Fibroblast of the aortic adventitia (primary cell): ENCODE measurements at regions not wholly inside any gene's neighbourhood (a gene's known extent, or its start where the extent isn't known, plus 50 kb on each side); places are given as distances from the start of the nearest gene placed in this dataset.

ENCODE experiments used
- DNase-seq: peaks from one replicate; pipeline ENCODE4 v3.0.0-alpha.2; 2010; ENCODE audit warnings: low read depth
- H3K4me3 ChIP-seq: 2 replicates; pipeline ENCODE4 v1.5.1; 2011; ENCODE audit warnings: low read depth, mild to moderate bottlenecking, control low read depth, low read length, moderate library complexity
- CTCF ChIP-seq: IDR thresholded peaks from 2 replicates; pipeline ENCODE4 v1.5.1; 2011; ENCODE audit warnings: mild to moderate bottlenecking, low read length, control low read depth, inconsistent platforms; ENCODE audit not compliant: insufficient read depth

DNA sequence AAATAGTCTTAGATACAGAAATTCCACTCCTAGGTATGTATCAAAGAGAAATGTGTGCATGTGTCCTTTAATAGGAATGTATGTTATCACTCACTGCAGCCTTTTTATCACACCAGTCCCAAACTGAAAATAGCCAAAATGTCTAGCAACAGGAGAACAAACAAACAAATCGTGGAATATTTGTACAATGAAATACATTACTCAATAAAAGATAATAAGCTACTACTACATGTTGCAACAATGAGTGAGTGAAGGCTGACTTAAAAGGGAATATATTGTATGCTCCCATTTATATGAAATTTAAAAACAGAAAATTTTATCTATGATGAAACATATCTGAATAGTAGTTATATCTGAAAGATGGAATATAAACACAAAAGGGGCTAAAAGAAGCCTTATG lies 212.1 kb upstream of the PLD5 start:
- no peak overlapping the region for H3K4me3 ChIP-seq
- no peak for DNase-seq
- no peak for TF ChIP-seq CTCF

DNA sequence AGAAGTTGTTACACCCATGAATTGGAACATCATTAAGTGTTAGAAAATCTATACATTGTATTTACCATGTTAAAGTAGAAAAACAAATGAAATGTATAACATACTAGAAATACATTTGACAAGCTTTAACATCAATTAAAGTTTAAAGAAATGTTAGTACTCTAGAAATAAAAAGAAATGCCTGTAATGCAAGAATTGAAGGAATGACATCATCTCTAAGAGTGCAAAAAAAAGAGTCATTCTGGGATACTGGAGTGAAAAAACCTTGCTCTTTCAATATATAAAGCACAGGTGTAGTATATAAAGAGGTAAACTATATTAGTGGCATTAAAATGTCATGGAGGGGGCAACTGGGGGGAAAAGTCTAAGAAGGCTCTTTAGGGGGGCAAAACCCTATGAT lies 210.8 kb upstream of the PLD5 start:
- no peak for TF ChIP-seq CTCF
- no peak overlapping the region for H3K4me3 ChIP-seq
- no peak for DNase-seq

- DNase-seq = no peak
- TF ChIP-seq CTCF = no peak
- no peak overlapping the region for H3K4me3 ChIP-seq
Observed at GRCh38 chr1:242731446-242731845, 206.9 kb upstream of the PLD5 start.

DNA sequence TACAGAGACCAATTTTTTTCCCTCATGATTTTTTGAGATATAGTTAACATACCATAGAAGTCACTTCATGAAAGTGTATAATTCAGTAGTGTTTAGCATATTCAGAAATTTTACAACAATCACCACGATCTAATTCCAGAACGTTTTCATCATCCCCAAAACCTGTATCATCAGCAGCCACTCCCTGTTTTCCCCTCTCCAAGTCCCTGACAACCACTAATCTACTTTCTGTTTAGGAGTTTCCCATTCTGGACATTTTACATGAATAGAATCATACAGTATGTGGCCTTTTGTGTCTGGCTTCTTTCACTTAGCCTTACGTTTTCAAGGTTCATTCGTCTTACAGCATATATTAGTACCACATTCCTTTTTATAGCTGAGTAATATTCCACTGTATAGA lies 204.2 kb upstream of the PLD5 start:
- no peak for DNase-seq
- H3K4me3 ChIP-seq = no peak overlapping the region
- no peak for TF ChIP-seq CTCF

DNA sequence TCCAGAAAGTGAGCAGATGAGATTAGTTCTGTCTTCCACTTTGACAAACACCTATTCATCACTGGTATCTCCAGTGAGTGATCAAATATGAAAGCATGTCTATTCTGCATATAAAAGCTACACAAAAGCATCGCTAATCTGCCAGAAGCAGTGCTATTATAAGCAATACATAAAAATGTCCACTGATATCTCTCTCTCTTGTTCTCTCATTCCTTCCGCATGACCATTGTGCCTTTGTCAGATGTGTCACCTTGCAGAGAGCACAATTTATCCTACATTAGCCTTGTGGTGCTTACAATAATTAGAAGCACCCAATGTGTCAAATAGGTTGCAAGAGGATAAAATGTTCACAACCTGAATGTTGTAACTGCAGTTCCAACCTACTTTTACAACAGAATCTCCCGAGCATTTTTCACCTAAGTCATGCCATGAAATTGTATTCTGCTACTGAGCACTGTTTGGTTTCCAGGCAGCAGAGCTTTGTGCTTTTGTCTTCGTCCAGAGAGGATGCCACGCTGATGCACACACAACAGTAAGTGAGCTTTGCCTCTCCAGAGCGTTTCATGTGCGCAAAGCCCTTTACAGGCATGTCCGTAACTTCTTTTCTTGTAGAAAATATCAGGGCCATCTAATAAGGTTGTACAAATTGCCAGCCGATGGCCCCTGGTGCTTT lies 198.7 kb upstream of the PLD5 start:
- no peak overlapping the region for H3K4me3 ChIP-seq
- DNase-seq = no peak
- no peak for TF ChIP-seq CTCF

DNA sequence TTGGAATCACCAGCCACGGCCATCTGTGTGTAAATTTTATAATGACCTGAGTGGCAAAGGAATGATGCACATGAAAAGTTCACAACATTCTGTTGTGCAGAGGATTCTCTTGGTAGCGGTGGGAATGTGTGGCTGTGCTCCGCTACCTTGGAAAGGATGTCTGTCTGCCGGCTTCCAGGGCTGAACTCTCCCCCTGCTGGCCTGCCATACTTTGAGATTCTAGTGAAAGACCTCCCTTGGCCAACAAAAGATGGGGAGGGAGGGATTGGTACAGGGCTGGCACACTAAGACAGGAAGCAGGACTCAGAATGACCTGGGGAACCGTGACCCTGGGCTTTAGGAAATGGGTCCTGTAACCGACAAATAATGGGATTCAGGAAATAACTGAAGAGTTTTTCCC lies 194.5 kb upstream of the PLD5 start:
- DNase-seq = no peak
- no peak for TF ChIP-seq CTCF
- no peak overlapping the region for H3K4me3 ChIP-seq

GRCh38 chr1:242712248-242712647 lies 187.8 kb upstream of the PLD5 start:
- no peak overlapping the region for H3K4me3 ChIP-seq
- TF ChIP-seq CTCF = no peak
- DNase-seq = no peak
